GM23338 (cell line): ENCODE measurements at regions not wholly inside any gene's neighbourhood (a gene's known extent, or its start where the extent isn't known, plus 50 kb on each side); places are given as distances from the start of the nearest gene placed in this dataset.

Source experiments
- ATAC-seq: fragments of 200-7000 bp; cut with Tn5 transposase; 3 replicates; pipeline ENCODE4 v1.9.1; 2020
- DNase-seq: peaks from one replicate; pipeline ENCODE4 v3.0.0-alpha.2; 2015; ENCODE audit warnings: low spot score
- H2AFZ ChIP-seq: fragments of 200-600 bp; sonication (generic); 2 replicates; pipeline ENCODE4 v1.8.0; 2016; ENCODE audit warnings: antibody characterized with exemption, mild to moderate bottlenecking, moderate library complexity
- H3F3A ChIP-seq: fragments of 200-600 bp; sonication (generic); replicated peaks from 2 replicates; pipeline ENCODE4 v1.8.0; 2017; ENCODE audit warnings: antibody characterized with exemption, mixed run types, low read depth
- H3K27ac ChIP-seq: fragments of 200-600 bp; sonication (generic); 2 replicates; pipeline ENCODE4 v1.6.1; 2016; ENCODE audit warnings: low read depth
- H3K27me3 ChIP-seq: fragments of 200-600 bp; sonication (generic); 2 replicates; pipeline ENCODE4 v1.8.0; 2016; ENCODE audit warnings: mild to moderate bottlenecking, mixed run types, moderate library complexity; ENCODE audit not compliant: insufficient read depth
- H3K36me3 ChIP-seq: fragments of 200-600 bp; sonication (generic); 2 replicates; pipeline ENCODE4 v1.8.0; 2016; ENCODE audit warnings: mild to moderate bottlenecking; ENCODE audit not compliant: insufficient read depth
- H3K4me1 ChIP-seq: fragments of 200-600 bp; sonication (generic); 2 replicates; pipeline ENCODE4 v1.8.0; 2016; ENCODE audit warnings: mild to moderate bottlenecking, moderate library complexity; ENCODE audit not compliant: insufficient read depth
- H3K4me2 ChIP-seq: fragments of 200-600 bp; sonication (generic); 2 replicates; pipeline ENCODE4 v1.7.1; 2017; ENCODE audit warnings: mixed run types
- H3K4me3 ChIP-seq: fragments of 200-600 bp; sonication (generic); 2 replicates; pipeline ENCODE4 v1.6.1; 2016; ENCODE audit warnings: mixed run types
- H3K79me2 ChIP-seq: fragments of 200-600 bp; sonication (generic); replicated peaks from 2 replicates; pipeline ENCODE4 v1.8.0; 2017; ENCODE audit warnings: mild to moderate bottlenecking; ENCODE audit not compliant: insufficient read depth
- H3K9me2 ChIP-seq: fragments of 200-600 bp; sonication (generic); 2 replicates; pipeline ENCODE4 v1.8.0; 2017; ENCODE audit not compliant: insufficient read depth
- H4K20me1 ChIP-seq: fragments of 200-600 bp; sonication (generic); replicated peaks from 2 replicates; pipeline ENCODE4 v1.8.0; 2017; ENCODE audit warnings: mild to moderate bottlenecking; ENCODE audit not compliant: insufficient read depth
- H3K27ac Mint-ChIP-seq: 2 replicates; pipeline ENCODE4 v1.8.0; 2020; ENCODE audit warnings: inconsistent platforms, mild to moderate bottlenecking, moderate library complexity, mixed read lengths
- H3K27me3 Mint-ChIP-seq: 3 replicates; pipeline ENCODE4 v1.8.0; 2022; ENCODE audit warnings: low read depth, mild to moderate bottlenecking, moderate library complexity, mixed read lengths, inconsistent platforms; ENCODE audit not compliant: insufficient read depth, poor library complexity
- H3K36me3 Mint-ChIP-seq: 3 replicates; pipeline ENCODE4 v1.8.0; 2021; ENCODE audit warnings: low read depth, mild to moderate bottlenecking, inconsistent platforms, moderate library complexity, mixed read lengths
- H3K4me1 Mint-ChIP-seq: 3 replicates; pipeline ENCODE4 v1.8.0; 2020; ENCODE audit warnings: mild to moderate bottlenecking, inconsistent platforms, mixed read lengths
- H3K4me3 Mint-ChIP-seq: 3 replicates; pipeline ENCODE4 v1.8.0; 2021; ENCODE audit warnings: moderate library complexity, mild to moderate bottlenecking, inconsistent platforms, mixed read lengths
- H3K9me3 Mint-ChIP-seq: 3 replicates; pipeline ENCODE4 v1.8.0; 2020; ENCODE audit warnings: moderate library complexity, mild to moderate bottlenecking, inconsistent platforms, mixed read lengths
- CREB1 ChIP-seq: fragments of 250-450 bp; sonication (Bioruptor Pico); IDR thresholded peaks from 2 replicates; pipeline ENCODE4 v1.5.0; 2020; ENCODE audit warnings: low read depth, mild to moderate bottlenecking, moderate library complexity
- CTCF ChIP-seq, 2 experiments: fragments of 200-600 bp in 1 of 2; sonication (generic) in 1 of 2; conservative IDR thresholded peaks; 2 replicates each; pipeline versions ENCODE4 v1.5.1 to v1.6.1; 2016 to 2017; ENCODE audit warnings: antibody characterized with exemption in 2 of 2, low read depth in 2 of 2, mild to moderate bottlenecking in 2 of 2, moderate library complexity in 1 of 2
- ETS1 ChIP-seq: IDR thresholded peaks from 2 replicates; pipeline ENCODE4 v1.6.1; 2016; ENCODE audit warnings: antibody characterized with exemption
- EZH2 ChIP-seq: fragments of 200-600 bp; sonication (generic); IDR thresholded peaks from one replicate; pipeline ENCODE4 v1.8.0; 2017; ENCODE audit warnings: antibody characterized with exemption, mild to moderate bottlenecking, low read depth; ENCODE audit not compliant: unreplicated experiment
- EZH2phosphoT487 ChIP-seq: fragments of 200-600 bp; sonication (generic); IDR thresholded peaks from one replicate; pipeline ENCODE4 v1.8.1; 2018; ENCODE audit warnings: antibody characterized with exemption; ENCODE audit not compliant: unreplicated experiment
- JUNB ChIP-seq: IDR thresholded peaks from one replicate; pipeline ENCODE4 v1.6.1; 2016; ENCODE audit warnings: antibody characterized with exemption; ENCODE audit not compliant: unreplicated experiment
- NANOG ChIP-seq: IDR thresholded peaks from 2 replicates; pipeline ENCODE4 v1.6.1; 2016; ENCODE audit warnings: antibody characterized with exemption, borderline replicate concordance
- POLR2AphosphoS5 ChIP-seq: IDR thresholded peaks from 2 replicates; pipeline ENCODE4 v1.6.1; 2016; ENCODE audit warnings: antibody characterized with exemption, low read depth
- REST ChIP-seq: IDR thresholded peaks from one replicate; pipeline ENCODE4 v1.6.1; 2018; ENCODE audit warnings: antibody characterized with exemption; ENCODE audit not compliant: unreplicated experiment
- STAT1 ChIP-seq: IDR thresholded peaks from one replicate; pipeline ENCODE4 v1.6.1; 2016; ENCODE audit warnings: antibody characterized with exemption; ENCODE audit not compliant: unreplicated experiment
- ZNF114 ChIP-seq: fragments of 250-450 bp; sonication (Bioruptor Pico); IDR thresholded peaks from 2 replicates; pipeline ENCODE4 v1.5.0; 2020; ENCODE audit warnings: mild to moderate bottlenecking, moderate library complexity
- ZNF331 ChIP-seq: fragments of 250-450 bp; sonication (Bioruptor Pico); IDR thresholded peaks from 2 replicates; pipeline ENCODE4 v1.5.0; 2020; ENCODE audit warnings: low read depth, mild to moderate bottlenecking, moderate library complexity
- ZNF462 ChIP-seq: fragments of 250-450 bp; sonication (Bioruptor Pico); IDR thresholded peaks from 2 replicates; pipeline ENCODE4 v1.5.0; 2020; ENCODE audit warnings: mild to moderate bottlenecking, moderate library complexity

- TF ChIP-seq CTCF (conservative IDR thresholded peaks at IDR 0.05; ENCODE audit: low read depth in 2 of 2) (no peak), STAT1 (no peak), EZH2phosphoT487 (no peak), ETS1 (no peak), JUNB (no peak), NANOG (no peak), ZNF331 (CRISPR knock-in tag) (no peak), EZH2 (no peak), ZNF114 (no peak)
Observed at GRCh38 chr7:36002900-36003299, 150.2 kb upstream of the EEPD1 start (continued).

- H3K79me2 ChIP-seq: no peaks in the 10 kb centered on the region
- TF ChIP-seq ZNF462 (no peak), REST (no peak), STAT1 (no peak), CREB1 (no peak), ZNF331 (CRISPR knock-in tag) (no peak), POLR2AphosphoS5 (no peak), NANOG (no peak), JUNB (no peak)
Observed at GRCh38 chr7:36003343-36003742, 149.7 kb upstream of the EEPD1 start.

More at GRCh38 chr7:36003343-36003742, 149.7 kb upstream of the EEPD1 start:
- Mint-ChIP-seq H3K4me3 (no peak overlapping the region), H3K4me1 (no peaks in the 10 kb centered on the region), H3K27me3 (no peaks in the 10 kb centered on the region), H3K36me3 (peaks cover 5% of the 10 kb centered on the region; the same call in 1 of the 3 replicates), H3K27ac (no peak overlapping the region), H3K9me3 (peaks cover 4% of the 10 kb centered on the region; the same call in 1 of the 3 replicates)
- no peaks in the 10 kb centered on the region for H3K36me3 ChIP-seq
- ATAC-seq: no peak
- no peaks in the 10 kb centered on the region for H4K20me1 ChIP-seq
- H3F3A ChIP-seq: no peaks in the 10 kb centered on the region
- no peak overlapping the region for H3K27ac ChIP-seq
- DNase-seq: no peak
- no peak overlapping the region for H3K4me2 ChIP-seq
- H3K4me1 ChIP-seq: no peaks in the 10 kb centered on the region
- H3K4me3 ChIP-seq: no peak overlapping the region
- H3K9me2 ChIP-seq: no peaks in the 10 kb centered on the region
- H3K27me3 ChIP-seq: no peaks in the 10 kb centered on the region
- H2AFZ ChIP-seq: no peak overlapping the region
